ENCODE measurements at regions not wholly inside any gene's neighbourhood (a gene's known extent, or its start where the extent isn't known, plus 50 kb on each side); places are given as distances from the start of the nearest gene placed in this dataset.
"Not testable (repeated sequence)": the region's sequence is repeated elsewhere in the genome, so short reads cannot be mapped to it uniquely, and the experiment has no call there.

DNA sequence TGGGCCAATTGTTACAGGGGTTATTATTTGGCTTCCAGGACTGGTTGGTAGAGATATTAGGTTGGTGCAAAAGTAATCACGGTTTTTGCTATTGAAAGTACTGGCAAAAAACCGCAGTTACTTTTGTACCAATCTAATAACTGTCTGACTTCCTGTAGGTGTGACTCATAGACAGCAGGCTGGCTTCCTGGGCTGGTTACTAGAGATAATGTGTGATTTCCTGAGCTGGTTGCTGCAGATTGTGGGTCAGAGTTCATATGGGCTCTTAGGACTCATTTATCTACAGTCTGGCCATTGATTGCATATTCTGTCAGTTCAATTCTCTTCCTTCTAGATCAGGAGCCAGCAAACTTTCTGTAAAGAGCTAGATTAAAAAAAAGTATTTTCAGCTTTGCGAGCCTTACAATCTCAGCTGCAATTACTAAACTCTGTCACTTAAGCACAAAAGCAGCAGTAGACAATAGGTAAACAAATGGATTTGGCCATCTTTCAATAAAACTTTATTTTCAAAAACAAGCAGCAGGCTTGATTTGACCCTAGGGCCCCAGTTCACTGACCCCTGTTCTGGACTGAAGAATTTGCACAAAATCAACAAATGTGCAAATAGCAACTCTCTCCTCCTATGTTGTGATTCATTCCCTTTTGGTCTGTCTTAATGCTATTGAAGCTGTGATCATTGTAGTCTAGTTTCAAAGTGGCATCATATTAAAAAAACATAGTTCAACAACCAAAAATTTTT lies 50.8 kb upstream of the BOD1L1 start:
- 79 to 89% (median 86%) methylated on average over 3 of the region's 3 CpGs for WGBS, 3 donors
- no peak overlapping the region for H3K27ac ChIP-seq (ENCODE audit: low read depth, low read length)

- WGBS, 3 donors: 87 to 90% (median 88%) methylated on average over 2 of the region's 2 CpGs
- no peak overlapping the region for H3K27ac ChIP-seq (ENCODE audit: low read depth, low read length)
Observed at GRCh38 chr4:13681570-13681969, 54.0 kb upstream of the BOD1L1 start.

DNA sequence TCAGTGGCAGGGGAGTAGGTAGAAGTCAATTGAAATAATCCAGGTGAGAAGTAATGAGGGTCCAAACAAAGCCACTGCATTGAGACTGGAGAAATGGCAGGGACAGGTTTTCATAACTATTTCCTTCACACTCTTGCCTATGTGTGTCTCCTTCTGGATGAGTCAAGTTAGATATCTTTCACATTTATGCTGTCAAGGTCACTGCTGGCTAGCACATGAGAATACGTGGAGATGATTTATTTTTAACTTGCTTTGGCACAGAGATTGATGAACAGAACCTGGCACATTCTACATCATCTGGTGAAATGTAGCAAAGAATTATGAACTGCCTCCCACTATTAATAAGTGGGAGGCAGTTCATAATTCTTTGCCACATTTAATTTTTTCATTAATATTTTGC lies 66.7 kb upstream of the BOD1L1 start:
- no peak overlapping the region for H3K27ac ChIP-seq (ENCODE audit: low read depth, low read length)
- 36 to 75% (median 67%) methylated on average over 1 of the region's 1 CpG for WGBS, 3 donors

- WGBS, 3 donors: 91 to 95% (median 94%) methylated on average over 2 of the region's 2 CpGs
Observed at GRCh38 chr4:13698296-13698695, 70.8 kb upstream of the BOD1L1 start.

DNA sequence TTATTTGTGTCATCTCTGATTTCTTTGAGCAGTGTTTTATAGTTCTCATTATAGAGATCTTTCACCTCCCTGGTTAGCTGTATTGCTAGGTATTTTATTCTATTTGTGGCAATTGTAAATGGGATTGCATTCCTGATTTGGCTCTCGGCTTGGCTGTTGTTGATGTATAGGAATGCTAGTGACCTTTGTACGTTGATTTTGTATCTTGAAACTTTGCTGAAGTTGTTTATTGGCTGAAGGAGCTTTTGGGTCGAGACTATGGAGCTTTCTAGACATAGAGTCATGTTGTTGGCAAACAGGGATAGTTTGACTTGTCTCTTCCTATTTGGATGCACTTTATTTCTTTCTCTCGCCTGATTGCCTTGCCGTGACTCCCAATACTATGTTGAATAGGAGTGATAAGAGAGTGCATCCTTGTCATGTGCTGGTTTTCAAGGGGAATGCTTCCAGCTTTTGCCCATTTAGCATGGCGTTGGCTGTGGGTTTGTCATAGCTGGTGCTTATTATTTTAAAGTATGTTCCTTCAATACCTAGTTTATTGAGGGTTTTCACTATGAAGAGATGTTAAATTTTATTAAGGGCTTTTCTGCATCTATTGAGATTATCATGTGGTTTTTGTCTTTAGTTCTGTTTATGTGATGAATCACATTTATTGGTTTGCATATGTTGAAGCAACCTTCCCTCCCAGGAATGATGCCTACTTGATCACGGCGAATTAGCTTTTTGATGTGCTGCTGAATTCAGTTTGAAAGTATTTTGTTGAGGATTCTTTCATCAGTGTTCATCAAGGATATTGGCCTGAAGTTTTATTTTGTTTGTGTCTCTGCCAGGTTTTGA lies 72.7 kb upstream of the BOD1L1 start:
- WGBS, 3 donors: 53 to 76% (median 74%) methylated on average over 8 of the region's 8 CpGs

More at GRCh38 chr4:13698296-13698695, 70.8 kb upstream of the BOD1L1 start:
- no peak overlapping the region for H3K27ac ChIP-seq (ENCODE audit: low read depth, low read length)

DNA sequence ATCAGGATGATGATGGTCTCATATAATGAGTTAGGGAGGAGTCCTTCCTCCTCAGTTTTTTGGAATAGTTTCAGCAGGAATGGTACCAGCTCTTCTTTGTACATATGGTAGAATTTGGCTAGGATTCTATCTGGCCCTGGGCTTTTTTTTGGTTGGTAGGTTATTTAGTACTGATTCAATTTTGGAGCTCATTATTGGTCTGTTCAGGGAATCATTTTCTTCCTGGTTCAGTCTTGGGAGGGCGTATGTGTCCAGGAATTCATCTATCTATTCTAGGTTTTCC lies 73.3 kb upstream of the BOD1L1 start:
- WGBS, 3 donors: 73 to 78% (median 77%) methylated on average over 1 of the region's 1 CpG

More for the DNA sequence above, 72.7 kb upstream of the BOD1L1 start:
- H3K27ac ChIP-seq (ENCODE audit: low read depth, low read length): no peak overlapping the region

DNA sequence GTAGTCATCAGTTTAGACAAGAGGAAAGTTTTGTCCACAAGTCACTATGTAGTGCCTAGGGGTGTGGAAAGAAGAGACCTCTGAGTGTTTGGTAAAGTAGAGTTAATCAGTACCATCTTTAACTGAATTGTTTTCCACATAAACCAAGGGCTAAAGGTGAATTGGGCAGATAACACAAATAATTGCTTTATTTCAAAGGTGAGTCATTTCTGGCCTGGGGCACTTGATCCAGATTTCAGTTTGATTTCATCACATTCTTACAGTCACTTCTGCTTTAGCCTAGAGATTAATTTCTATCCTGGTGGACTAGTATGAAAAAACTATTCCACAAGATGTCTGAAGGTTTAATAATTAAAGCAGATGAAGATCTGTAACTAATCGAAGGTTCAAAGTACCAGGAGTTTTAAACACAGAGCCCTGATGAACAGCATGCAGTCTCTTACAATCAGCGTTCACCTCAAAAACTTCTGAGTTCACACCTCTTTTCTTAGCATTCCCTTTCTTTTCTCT lies 74.5 kb upstream of the BOD1L1 start:
- WGBS, 3 donors: 33 to 91% (median 80%) methylated on average over 2 of the region's 2 CpGs
- no peak overlapping the region for H3K27ac ChIP-seq (ENCODE audit: low read depth, low read length)

More for the DNA sequence above, 73.3 kb upstream of the BOD1L1 start:
- H3K27ac ChIP-seq (ENCODE audit: low read depth, low read length): not testable (repeated sequence)

DNA sequence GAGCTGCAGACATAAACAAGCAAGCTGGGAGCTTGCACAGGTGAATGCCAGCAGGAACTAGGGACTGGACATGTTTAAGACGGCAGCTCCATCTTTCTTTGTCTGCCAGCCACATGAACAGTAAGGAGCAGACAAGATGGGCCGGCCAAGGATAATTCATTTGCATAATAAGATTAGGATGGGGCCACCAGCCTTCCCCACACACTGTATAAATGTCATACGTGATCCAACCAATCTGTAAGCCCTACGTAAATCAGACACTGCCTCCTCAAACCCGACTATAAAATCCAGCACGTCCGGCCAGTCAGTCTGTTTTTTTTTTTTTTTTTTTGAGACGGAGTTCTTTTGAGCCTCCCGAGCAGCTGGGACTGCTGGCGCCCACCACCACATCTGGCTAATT lies 75.6 kb upstream of the BOD1L1 start:
- 79 to 88% (median 87%) methylated on average over 10 of the region's 10 CpGs for WGBS, 3 donors
- H3K27ac ChIP-seq (ENCODE audit: low read depth, low read length): no peak overlapping the region

- 32 to 49% (median 45%) methylated on average over 2 of the region's 2 CpGs for WGBS, 3 donors
- H3K27ac ChIP-seq (ENCODE audit: low read depth, low read length): no peak overlapping the region
Observed at GRCh38 chr4:13704035-13704434, 76.5 kb upstream of the BOD1L1 start.

- H3K27ac ChIP-seq (ENCODE audit: low read depth, low read length): no peak overlapping the region
Observed at GRCh38 chr4:13704761-13705160, 77.2 kb upstream of the BOD1L1 start.

DNA sequence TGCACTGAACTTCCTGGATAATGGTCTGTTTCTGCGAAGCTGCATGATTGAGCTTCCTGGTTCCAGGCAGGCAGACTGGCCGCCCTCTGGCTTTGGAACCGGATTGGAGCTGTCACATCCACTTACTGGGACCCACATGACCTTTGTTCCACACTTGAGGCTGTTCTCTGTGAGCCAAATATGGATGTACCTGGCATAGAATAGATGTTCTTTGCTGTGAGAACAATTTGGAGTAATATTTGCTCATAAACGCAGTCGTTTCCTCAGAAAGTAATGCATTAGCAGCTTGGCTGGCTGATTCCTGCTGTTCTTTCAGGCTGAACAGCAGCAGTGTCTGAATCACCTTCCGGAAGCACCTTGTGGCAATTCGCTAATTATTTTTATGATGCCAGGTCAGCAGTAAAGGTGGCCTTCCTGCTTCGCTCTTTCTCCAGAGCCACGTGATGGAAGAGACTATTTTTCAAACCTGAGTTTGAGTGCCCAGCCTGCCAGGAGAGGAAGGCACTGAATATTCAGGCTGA lies 78.1 kb upstream of the BOD1L1 start:
- WGBS, 3 donors: 43 to 67% (median 54%) methylated on average over 9 of the region's 9 CpGs
- H3K27ac ChIP-seq (ENCODE audit: low read depth, low read length): no peak overlapping the region

DNA sequence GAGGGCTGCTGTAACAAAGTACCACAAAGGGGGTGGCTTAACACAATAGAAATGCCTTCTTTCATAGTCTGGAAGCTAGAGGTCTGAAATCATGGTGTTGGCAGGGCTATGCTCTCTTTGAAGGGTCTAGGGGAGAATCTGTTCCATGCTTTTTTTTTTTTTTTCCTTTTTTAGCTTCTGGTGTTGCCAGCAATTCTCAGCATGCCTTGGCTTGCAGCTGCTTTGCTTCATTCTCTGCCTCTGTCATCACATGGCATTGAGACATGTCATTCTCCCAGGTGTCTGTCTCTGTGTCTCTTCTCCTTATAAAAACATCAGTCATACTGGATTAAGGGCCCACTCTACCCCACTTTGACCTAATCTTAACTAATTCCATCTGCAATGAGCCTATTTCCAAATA lies 78.6 kb upstream of the BOD1L1 start:
- H3K27ac ChIP-seq (ENCODE audit: low read depth, low read length): no peak overlapping the region

DNA sequence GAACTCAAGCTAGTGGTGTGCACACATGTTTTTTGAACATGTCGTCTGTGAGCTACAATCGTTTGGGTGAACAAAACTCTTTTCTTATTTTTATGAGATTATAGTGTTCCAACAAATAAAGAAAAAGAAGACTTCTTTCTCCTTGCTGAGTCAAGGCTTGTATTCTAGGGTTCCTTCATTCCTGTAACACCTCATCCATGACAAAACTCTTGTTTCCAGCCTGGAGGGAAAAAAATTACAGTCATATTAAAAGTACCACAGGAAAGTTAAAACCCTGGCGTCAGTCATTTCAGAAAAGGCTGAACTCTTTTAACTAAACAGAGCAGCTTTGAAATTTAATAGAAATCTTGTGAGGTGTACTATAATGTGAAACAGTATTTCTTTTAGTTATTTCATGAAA lies 79.2 kb upstream of the BOD1L1 start:
- no peak overlapping the region for H3K27ac ChIP-seq (ENCODE audit: low read depth, low read length)
- 76 to 83% (median 82%) methylated on average over 3 of the region's 3 CpGs for WGBS, 3 donors

DNA sequence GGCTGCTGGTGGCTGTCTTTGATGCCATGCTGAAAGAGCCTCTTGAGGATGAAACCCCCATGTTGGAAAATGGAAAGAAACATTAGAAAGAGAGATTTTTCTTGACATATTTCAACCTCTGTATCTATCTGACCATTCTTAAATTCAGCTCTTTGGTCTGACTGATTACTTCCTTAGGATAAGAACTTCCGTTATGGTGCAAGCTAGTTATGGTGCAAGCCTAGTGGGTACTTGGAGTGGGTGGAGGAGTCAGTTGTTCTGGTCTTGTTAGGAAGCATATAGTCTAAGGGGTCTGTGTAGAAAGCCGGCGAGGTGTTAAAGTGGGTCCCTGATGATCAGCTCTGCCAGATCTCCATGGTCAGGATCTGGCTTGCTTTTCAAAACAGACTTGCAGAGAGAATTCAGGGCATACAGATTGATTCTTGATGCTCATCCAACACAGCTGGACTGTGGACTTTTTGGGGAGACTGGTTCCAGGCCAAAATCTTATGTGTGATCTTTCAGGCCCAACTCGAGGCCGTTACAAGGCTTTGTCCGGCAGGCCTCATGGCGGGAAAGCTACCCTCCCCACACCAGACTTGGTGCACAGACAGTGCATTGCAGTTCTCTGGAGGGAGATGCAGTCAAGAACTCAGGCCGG lies 82.8 kb upstream of the BOD1L1 start:
- no peak overlapping the region for H3K27ac ChIP-seq (ENCODE audit: low read depth, low read length)
- 85 to 92% (median 87%) methylated on average over 8 of the region's 8 CpGs for WGBS, 3 donors

DNA sequence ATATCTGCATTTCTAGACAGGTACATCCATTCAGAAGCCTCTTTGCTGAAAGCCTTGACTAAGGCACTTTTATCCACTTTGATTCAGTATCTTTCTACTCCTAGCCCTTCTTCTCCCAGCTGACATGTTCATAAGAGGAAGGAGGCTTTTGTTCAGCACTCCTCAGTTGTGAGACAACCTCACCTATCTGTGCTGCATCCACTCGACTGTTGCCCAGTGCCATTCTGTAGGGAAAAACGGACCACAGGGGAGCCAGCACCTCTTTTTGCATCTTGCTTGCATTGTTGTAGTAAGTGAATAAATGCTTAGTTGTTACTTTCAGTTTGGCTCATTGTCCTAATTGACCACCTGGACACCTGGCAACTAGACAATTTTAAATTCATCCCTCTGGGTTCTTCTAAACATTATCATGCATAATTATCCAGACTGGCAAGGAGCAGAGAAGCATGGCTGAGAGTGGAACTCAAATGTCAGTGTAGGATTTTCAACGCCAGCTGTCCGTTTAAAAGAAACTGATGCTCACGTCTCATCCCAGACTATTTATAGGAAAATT lies 83.8 kb upstream of the BOD1L1 start:
- WGBS, 3 donors: 64 to 79% (median 76%) methylated on average over 5 of the region's 5 CpGs
- H3K27ac ChIP-seq (ENCODE audit: low read depth, low read length): no peak overlapping the region

DNA sequence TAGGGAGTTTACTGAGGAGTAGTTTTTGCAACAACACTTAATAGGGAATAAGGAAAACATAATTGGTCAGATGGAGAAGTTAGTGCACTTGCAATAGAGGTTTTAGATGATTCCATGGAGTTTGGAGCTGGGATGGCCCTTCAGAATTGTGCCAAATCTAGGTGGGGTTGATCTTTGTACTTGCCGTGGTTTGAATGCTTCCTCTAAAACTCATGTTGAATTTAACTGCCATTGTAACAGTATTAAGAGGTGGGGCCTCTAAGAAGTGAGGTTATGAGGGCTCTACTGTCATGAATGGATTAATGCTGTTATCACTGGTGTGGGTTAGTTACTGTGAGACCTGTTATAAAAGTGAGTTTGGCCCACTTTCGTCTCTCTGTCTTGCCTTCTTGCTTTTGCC lies 94.4 kb upstream of the BOD1L1 start:
- 47 to 83% (median 79%) methylated on average over 2 of the region's 2 CpGs for WGBS, 3 donors
- H3K27ac ChIP-seq (ENCODE audit: low read depth, low read length): no peak overlapping the region

GRCh38 chr4:13722649-13723048 lies 95.1 kb upstream of the BOD1L1 start:
- H3K27ac ChIP-seq (ENCODE audit: low read depth, low read length): no peak overlapping the region
- WGBS, 3 donors: 78 to 91% (median 90%) methylated on average over 1 of the region's 1 CpG

- 74 to 90% (median 88%) methylated on average over 6 of the region's 6 CpGs for WGBS, 3 donors
- H3K27ac ChIP-seq (ENCODE audit: low read depth, low read length): no peak overlapping the region
Observed at GRCh38 chr4:13728761-13729160, 101.2 kb upstream of the BOD1L1 start.

DNA sequence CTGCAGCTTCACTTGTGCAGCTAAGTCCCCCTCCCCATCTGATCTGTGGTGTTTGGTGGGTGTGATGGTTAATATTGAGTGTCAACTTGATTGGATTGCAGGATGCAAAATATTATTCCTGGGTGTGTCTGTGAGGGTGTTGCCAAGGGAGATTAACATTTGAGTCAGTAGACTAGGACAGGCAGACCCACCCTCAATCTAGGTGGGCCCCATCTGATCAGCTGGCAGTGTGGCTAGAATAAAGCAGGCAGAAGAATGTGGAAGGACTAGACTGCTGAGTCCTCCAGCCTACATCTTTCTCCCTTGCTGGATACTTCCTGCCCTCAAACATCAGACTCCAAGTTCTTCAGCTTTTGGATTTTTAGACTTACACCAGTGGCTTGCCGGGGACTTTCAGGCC lies 103.5 kb upstream of the BOD1L1 start:
- H3K27ac ChIP-seq (ENCODE audit: low read depth, low read length): no peak overlapping the region
- 85 to 96% (median 95%) methylated on average over 1 of the region's 1 CpG for WGBS, 3 donors

Data from adipose tissue (tissue), 3 donors.